Fibroblast of lung (primary cell): ENCODE measurements at regions not wholly inside any gene's neighbourhood (a gene's known extent, or its start where the extent isn't known, plus 50 kb on each side); places are given as distances from the start of the nearest gene placed in this dataset.

Experiments used
- DNase-seq, 2 donors: peaks; one replicate each; pipeline versions ENCODE4 v3.0.0 to v3.0.0-alpha.2; 2010; ENCODE audit warnings: low read depth in 2 of 2
- H2AFZ ChIP-seq: 2 replicates; pipeline ENCODE4 v1.5.1; 2012; ENCODE audit warnings: low read length, control low read depth, inconsistent platforms
- H3K27ac ChIP-seq: 2 replicates; pipeline ENCODE4 v1.5.1; 2011; ENCODE audit warnings: low read length, control low read depth; ENCODE audit not compliant: insufficient read depth
- H3K27me3 ChIP-seq: 2 replicates; pipeline ENCODE4 v1.5.1; 2011; ENCODE audit warnings: mild to moderate bottlenecking, low read length; ENCODE audit not compliant: control insufficient read depth, insufficient read depth
- H3K36me3 ChIP-seq: 2 replicates; pipeline ENCODE4 v1.5.1; 2011; ENCODE audit warnings: low read length; ENCODE audit not compliant: control insufficient read depth, insufficient read depth
- H3K4me1 ChIP-seq: 2 replicates; pipeline ENCODE4 v1.5.1; 2011; ENCODE audit warnings: low read length; ENCODE audit not compliant: control insufficient read depth, insufficient read depth; ENCODE audit errors: extremely low read depth
- H3K4me2 ChIP-seq: 2 replicates; pipeline ENCODE4 v1.5.1; 2011; ENCODE audit warnings: low read length, control low read depth; ENCODE audit not compliant: insufficient read depth; ENCODE audit errors: extremely low read depth
- H3K4me3 ChIP-seq, 4 experiments: fragments of 200-600 bp in 1 of 4; sonication (generic) in 1 of 4; replicated peaks in 1 of 4; 2 replicates each; pipeline ENCODE4 v1.5.1; 2011 to 2016; ENCODE audit warnings: low read length in 4 of 4, low read depth in 3 of 4, mild to moderate bottlenecking in 3 of 4, control low read depth in 2 of 4, inconsistent platforms in 1 of 4, mixed read lengths in 1 of 4; ENCODE audit not compliant: insufficient read depth in 1 of 4; ENCODE audit errors: control extremely low read depth in 1 of 4
- H3K79me2 ChIP-seq: 2 replicates; pipeline ENCODE4 v1.5.1; 2012; ENCODE audit warnings: mild to moderate bottlenecking, low read length, inconsistent platforms; ENCODE audit not compliant: control insufficient read depth, insufficient read depth
- H3K9ac ChIP-seq: 2 replicates; pipeline ENCODE4 v1.5.1; 2011; ENCODE audit warnings: mild to moderate bottlenecking, low read length, control low read depth; ENCODE audit not compliant: insufficient read depth
- H3K9me3 ChIP-seq: 2 replicates; pipeline ENCODE4 v1.5.1; 2012; ENCODE audit warnings: low read depth, low read length; ENCODE audit not compliant: control insufficient read depth, insufficient read depth
- H4K20me1 ChIP-seq: 2 replicates; pipeline ENCODE4 v1.5.1; 2011; ENCODE audit warnings: low read length; ENCODE audit not compliant: control insufficient read depth, insufficient read depth; ENCODE audit errors: extremely low read depth
- EZH2 ChIP-seq: IDR thresholded peaks from 2 replicates; pipeline ENCODE4 v1.5.1; 2012; ENCODE audit warnings: low read length, control low read depth, mild to moderate bottlenecking; ENCODE audit errors: missing control alignments
- TF ChIP-seq, protein P1 (sequence below), 2 donors: IDR thresholded peaks in 1 of 2; conservative IDR thresholded peaks in 1 of 2; 1 replicate in 1 of 2; 2 replicates in 1 of 2; pipeline ENCODE4 v1.5.1; 2011 to 2012; ENCODE audit warnings: low read length in 2 of 2, control low read depth in 1 of 2, inconsistent platforms in 1 of 2, low read depth in 1 of 2, mild to moderate bottlenecking in 1 of 2

GRCh38 chr5:116976767-116977166 is 402.1 kb upstream of the SEMA6A start:
- H2AFZ ChIP-seq = no peak overlapping the region
- TF ChIP-seq EZH2 = no peak
- TF ChIP-seq, protein P1, sequence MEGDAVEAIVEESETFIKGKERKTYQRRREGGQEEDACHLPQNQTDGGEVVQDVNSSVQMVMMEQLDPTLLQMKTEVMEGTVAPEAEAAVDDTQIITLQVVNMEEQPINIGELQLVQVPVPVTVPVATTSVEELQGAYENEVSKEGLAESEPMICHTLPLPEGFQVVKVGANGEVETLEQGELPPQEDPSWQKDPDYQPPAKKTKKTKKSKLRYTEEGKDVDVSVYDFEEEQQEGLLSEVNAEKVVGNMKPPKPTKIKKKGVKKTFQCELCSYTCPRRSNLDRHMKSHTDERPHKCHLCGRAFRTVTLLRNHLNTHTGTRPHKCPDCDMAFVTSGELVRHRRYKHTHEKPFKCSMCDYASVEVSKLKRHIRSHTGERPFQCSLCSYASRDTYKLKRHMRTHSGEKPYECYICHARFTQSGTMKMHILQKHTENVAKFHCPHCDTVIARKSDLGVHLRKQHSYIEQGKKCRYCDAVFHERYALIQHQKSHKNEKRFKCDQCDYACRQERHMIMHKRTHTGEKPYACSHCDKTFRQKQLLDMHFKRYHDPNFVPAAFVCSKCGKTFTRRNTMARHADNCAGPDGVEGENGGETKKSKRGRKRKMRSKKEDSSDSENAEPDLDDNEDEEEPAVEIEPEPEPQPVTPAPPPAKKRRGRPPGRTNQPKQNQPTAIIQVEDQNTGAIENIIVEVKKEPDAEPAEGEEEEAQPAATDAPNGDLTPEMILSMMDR (conservative IDR thresholded peaks at IDR 0.05 in 1 of 2, IDR thresholded peaks at IDR 0.05 in 1 of 2; ENCODE audit: low read depth in 1 of 2, low read length in 2 of 2) = no peak
- no peaks in the 10 kb centered on the region for H3K27me3 ChIP-seq
- no peak overlapping the region for H3K27ac ChIP-seq
- H3K9me3 ChIP-seq = no peaks in the 10 kb centered on the region
- no peak overlapping the region for H3K4me3 ChIP-seq
- no peaks in the 10 kb centered on the region for H3K79me2 ChIP-seq
- no peaks in the 10 kb centered on the region for H3K36me3 ChIP-seq
- H3K4me1 ChIP-seq = no peaks in the 10 kb centered on the region
- no peak overlapping the region for H3K4me2 ChIP-seq
- no peak overlapping the region for H3K9ac ChIP-seq
- DNase-seq = no peak
- H4K20me1 ChIP-seq = no peaks in the 10 kb centered on the region

DNA sequence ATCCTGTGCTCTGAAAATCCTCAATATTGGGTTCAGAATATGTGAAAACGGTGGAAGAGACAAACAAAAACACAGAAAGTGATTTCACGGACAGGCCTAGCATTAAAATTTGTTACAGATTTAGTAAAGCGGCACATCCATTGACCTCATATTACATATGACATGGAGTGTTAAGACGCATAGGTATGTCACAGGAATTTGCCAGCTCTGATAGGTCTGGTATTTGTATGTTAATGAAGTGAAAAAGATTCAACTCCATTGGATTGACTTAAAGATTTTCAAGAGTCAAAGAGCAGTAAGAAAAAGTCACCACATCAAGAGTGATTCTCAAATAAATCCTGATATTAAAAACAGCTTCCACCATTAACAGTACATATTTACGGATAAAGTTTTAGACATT is 396.5 kb upstream of the SEMA6A start:
- Histone ChIP-seq H3K9ac (no peak overlapping the region), H4K20me1 (no peaks in the 10 kb centered on the region), H3K4me2 (no peak overlapping the region), H2AFZ (no peak overlapping the region), H3K4me1 (no peaks in the 10 kb centered on the region), H3K36me3 (no peaks in the 10 kb centered on the region), H3K27me3 (no peaks in the 10 kb centered on the region), H3K9me3 (no peaks in the 10 kb centered on the region), H3K79me2 (no peaks in the 10 kb centered on the region), H3K4me3 (no peak overlapping the region), H3K27ac (no peak overlapping the region)
- no peak for DNase-seq
- TF ChIP-seq, protein P1 (conservative IDR thresholded peaks at IDR 0.05 in 1 of 2, IDR thresholded peaks at IDR 0.05 in 1 of 2; ENCODE audit: low read depth in 1 of 2, low read length in 2 of 2) = no peak
- no peak for TF ChIP-seq EZH2

DNA sequence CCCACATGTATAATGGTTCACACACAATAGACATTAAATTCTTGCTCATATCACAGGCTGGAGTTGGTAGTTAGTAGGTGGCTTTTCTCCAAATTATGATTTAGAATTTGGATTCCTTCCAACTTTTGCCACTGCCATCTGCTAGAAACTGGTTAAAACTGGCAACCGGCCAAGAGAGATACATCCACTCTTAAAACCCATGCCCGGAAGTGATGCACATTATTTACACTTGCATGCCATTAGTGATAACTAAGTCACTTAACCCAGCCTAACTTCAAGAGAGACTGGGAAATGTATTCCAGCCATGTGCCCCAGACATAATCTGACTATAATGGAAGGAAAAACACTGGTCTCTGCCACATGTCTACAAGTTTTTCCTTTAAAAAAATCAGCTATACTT is 395.7 kb upstream of the SEMA6A start:
- no peak overlapping the region for H3K27ac ChIP-seq
- TF ChIP-seq, protein P1 (conservative IDR thresholded peaks at IDR 0.05 in 1 of 2, IDR thresholded peaks at IDR 0.05 in 1 of 2; ENCODE audit: low read depth in 1 of 2, low read length in 2 of 2) = no peak
- no peak for TF ChIP-seq EZH2
- DNase-seq = no peak

More for the DNA sequence above, 395.7 kb upstream of the SEMA6A start:
- Histone ChIP-seq H3K4me3 (no peak overlapping the region), H3K9ac (no peak overlapping the region), H3K4me2 (no peak overlapping the region), H3K9me3 (no peaks in the 10 kb centered on the region), H2AFZ (no peak overlapping the region), H3K79me2 (no peaks in the 10 kb centered on the region), H4K20me1 (no peaks in the 10 kb centered on the region), H3K36me3 (no peaks in the 10 kb centered on the region), H3K4me1 (no peaks in the 10 kb centered on the region), H3K27me3 (no peaks in the 10 kb centered on the region)
